ENCODE measurements at regions not wholly inside any gene's neighbourhood (a gene's known extent, or its start where the extent isn't known, plus 50 kb on each side); places are given as distances from the start of the nearest gene placed in this dataset.

DNA sequence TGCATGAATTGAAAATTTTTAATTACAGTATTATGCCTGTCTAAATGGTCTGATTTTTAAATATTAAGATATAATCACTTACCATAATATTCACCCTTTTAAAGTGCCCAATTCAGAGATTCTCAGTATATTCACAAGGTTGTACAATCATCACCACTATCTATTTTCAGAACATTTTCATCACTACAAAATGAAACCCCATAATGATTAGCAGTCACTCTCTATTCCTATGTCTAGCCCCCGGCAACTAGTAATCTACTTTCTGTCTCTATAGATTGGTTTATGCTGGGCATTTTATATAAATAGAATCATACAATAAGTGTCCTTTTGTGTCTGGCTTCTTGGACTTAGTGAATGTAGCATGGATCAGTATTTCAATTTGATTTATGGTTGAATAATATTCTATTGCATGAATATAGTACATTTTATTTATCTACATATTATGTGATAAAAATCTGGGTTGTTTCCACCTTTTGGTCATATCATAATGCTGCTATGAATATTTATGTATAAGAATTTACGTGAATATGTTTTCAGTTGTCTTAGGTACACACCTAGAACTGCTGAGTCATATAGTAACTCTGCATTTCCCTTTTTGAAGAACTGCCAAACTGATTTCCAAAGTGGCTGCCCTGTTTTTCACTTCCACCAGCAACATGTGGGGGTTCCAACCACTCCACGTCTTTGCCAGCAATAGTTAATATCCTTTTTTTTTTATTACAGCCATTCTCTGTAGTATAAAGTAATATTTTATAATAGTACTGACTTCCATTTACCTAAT is 485.7 kb upstream of the ZNF385D start:
- no peak for ATAC-seq

DNA sequence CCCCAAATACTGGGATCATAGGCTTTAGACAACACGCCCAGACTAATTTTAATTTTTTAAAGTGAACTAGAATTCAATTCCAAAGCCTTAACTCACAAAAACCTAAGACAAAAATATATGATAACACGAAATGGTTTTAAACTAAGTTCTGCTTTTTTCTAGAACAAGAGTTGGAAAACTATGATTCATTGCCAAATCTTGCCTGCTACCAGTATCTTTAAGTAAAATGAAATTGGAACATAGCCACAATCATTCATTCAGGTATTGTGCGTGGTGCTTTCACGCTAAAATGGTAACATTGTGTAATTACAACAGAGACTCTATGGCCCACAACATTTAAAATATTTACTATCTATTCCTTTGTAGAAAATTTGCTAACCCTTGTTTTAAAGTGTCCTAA is 488.0 kb upstream of the ZNF385D start:
- ATAC-seq, result no peak

DNA sequence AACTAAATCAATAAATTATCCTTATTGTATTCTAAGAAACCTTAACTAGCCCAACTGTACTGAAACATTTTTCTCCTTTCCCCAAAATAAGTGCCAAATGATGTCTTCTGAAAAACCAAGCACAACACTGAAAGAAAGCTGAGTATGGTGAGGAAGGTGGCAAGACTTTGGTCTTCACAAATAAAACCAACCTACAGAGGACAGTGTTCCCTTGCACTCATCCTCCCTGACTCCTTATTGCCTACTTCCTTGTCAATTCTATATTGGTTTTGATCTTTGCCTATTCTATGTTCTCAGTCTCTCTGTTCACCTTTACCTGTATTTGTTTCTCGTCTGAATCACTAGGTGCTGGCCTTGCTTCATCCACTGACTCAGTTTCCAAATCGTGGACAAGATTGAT is 490.1 kb upstream of the ZNF385D start:
- ATAC-seq, result no peak

DNA sequence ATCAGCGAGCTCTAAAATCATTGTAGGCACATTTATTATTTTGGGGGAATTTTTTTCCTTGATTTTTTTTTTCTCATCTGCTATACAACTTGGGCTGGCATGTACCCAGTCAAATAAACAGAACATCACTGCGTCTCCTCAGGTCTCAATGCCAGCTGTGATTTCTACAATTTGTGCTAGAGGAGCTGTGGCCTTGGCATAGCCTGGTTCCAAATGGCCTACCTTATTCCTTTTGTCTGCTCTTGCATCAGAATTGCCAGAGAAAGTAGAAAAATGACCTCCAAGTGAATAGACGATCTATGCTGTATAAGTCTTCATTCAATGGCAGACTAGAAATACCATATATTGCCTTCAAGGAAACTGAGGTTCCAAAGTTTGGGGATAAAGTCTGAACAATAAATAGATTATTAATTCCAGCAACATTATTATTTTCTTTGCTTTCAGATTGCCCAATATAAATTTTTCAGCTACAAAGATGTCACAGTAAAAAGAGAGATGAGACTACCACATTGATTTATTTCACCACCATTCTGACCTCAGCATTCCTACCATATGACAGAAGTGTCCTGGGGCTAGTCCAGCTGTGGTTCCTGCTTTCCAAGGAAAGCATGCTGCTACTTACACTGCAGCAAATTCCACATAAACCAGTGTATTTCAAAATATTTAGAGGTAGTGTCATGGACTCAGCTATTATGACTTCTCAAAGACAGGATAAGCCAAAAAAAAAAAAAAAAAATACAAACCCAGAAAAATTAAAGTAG is 493.9 kb upstream of the ZNF385D start:
- no peak for ATAC-seq

DNA sequence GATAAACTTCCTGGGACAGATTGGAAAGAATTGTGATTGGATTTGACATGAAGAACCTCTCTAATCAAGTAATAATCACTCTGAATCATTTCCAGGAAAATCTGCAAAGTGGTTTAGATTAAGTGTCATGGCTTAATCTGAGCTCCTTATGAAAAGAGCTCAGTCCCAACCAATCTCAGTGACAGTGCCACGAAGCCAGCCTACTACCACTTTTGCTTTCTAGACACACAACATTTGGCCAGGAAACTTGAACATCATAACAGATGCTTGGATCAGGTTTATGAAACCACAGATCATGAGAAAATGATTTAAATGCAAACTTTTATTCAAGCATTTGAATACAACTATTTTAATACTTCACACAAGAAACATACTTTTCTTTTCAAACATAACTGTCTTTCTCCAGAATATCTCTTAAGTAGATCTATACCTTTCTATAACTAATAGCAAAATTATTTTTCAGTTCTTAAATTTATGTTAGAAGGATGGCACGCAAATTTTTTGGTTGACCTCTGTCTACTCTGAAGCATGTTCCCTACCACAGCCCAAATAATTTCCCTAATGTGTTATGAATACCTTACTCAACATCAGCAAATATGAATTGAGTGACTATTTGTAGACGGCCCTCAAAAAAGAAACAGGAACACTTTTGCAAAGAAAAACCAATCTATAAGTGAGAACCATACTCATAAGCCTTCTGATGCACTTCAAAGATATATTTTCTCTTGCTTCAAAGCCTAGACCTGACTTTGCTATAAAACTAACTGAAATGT is 495.0 kb upstream of the ZNF385D start:
- no peak for ATAC-seq

DNA sequence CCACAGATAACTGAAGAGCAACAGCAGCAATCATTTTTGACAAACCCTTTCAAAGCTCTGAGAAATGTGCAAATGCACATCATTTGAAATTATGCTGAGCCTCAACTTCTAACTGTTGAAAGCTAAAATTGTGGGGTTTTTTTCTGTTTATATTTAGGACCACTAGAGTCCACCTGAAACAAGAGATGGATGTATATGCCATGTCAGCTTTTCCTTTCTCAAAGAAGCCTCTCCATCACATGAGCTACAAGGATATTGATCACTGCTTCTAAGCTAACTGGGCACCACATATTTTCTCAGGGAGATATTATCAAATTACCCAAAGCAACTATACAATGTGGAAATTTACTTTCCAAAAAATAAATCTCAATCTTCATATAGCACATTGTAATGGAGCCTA is 498.6 kb upstream of the ZNF385D start:
- no peak for ATAC-seq

DNA sequence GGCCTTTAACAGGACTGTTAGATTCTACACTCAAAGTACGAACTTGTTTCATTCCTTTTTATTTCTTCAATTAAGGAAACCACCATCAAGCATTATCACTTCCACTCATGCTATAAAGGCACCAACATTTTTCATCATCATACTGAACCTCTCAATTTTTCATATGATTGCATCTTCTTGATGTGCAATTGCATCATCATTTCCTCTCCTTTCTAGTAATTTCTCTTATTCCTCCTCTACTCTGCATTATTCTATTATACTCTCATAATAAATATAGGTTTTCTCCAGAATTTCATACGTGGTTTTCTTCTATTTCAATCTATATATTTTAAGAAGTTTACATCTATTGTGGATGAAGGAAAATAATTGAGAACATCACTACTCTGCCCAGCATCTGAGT is 506.2 kb upstream of the ZNF385D start:
- ATAC-seq, result no peak

DNA sequence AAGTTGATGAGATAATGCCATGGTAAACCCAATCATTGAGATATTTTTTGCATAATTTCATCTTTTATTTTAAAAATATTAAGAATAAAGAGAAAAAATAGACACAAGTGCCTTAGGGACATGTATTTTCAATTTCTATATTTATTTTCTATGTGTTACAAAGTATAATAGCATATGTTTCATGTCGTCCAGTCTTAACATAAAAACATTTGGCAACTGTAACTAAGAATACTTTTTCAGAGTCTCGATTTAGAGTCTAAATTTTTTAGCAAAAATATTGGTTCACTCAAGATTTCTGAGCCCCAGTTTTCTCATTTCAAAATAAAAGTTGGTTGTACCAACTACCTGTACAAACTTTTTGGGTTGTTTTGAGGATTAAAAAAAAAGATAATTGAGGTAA is 511.4 kb upstream of the ZNF385D start:
- no peak for ATAC-seq

DNA sequence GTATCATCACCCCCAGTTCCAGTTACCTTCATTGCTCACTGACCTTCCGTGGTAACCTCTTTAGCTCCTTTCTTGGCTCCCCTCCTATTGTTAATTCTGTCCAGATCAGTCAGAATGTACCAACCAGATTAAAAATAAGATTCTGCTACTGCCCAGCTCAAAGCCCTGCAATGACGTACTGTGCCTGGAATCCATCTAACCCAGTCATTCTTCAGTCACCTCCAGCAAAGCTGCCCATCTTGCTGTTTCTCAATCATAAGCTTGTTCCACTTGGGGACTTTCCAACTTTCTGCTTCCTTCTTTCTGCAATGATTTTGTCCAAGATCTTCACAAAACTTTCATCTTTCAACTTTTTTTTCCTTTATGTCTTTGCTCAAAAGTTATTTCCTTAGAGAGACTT is 512.0 kb upstream of the ZNF385D start:
- no peak for ATAC-seq

DNA sequence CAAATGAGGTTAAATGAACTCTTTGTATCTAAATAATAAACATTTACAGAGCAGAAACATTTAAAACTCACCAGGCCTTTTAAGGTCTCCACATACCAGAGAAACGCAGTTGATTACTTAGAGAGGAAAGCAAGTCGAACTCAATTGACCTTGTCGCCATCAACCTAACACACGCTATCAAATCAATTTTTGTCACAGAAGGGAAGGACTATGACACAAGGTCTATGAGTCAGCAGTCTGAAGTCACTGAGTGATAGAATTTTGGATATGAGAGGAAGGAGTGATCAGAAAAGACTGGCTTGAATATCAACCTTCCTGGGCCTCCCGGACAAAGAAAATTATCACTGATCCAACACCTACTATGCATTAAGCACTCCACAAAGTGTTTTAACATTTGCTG is 514.4 kb upstream of the ZNF385D start:
- no peak for ATAC-seq

DNA sequence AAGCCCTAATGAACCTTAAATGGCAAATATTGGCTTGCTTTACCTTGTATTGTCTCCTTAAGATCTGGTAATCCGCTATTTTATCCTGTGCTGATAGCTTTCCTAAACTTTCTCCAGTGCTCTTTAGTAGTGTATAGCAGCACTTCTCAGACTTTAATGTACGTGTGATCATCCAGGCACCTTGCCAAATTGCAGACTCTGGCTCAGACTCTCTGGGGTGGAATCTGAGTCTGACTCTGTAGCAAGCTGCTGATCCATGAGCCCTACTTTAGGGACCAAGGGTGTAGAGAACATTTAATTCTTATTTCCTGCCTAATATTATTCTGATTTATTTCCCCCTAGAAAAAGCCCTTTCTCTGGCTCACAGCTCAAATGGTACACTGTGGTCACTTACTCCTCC is 518.8 kb upstream of the ZNF385D start:
- no peak for ATAC-seq

DNA sequence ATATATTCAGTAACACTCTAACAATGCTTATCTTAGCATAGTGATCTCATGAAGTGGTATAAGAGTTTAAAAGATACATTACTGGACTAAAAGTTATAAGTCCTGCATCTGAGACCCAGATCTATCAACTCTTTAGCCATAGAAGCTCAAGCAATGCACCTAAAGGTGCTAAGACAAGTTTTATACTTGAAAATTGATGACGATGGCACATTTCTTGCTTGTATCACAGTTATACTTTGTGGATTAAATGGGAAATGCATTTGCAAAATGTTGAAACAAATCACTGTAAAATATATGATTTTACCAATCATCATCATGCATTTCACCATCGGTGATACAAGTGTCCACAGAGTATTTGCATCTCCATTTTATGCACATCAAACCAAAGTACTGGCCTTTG is 525.3 kb upstream of the ZNF385D start:
- ATAC-seq, result no peak

DNA sequence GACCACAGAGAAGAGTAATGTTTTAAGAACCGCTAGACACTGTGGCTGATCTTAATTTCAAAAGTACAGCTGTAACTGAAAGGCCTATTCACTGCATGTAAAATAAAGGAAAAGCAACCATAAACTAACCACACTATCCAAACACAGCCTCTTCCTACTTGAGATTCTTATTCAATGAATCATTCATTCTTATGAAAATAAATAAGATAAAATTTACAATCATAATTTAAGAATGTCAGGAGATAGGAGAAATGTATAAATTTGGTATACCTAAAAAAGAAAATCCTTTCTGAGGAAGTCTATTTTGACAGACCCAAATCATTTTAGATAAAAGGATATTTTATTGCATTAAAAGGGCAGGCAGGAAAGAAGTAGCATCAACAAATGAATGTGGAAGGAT is 533.5 kb upstream of the ZNF385D start:
- no peak for ATAC-seq

DNA sequence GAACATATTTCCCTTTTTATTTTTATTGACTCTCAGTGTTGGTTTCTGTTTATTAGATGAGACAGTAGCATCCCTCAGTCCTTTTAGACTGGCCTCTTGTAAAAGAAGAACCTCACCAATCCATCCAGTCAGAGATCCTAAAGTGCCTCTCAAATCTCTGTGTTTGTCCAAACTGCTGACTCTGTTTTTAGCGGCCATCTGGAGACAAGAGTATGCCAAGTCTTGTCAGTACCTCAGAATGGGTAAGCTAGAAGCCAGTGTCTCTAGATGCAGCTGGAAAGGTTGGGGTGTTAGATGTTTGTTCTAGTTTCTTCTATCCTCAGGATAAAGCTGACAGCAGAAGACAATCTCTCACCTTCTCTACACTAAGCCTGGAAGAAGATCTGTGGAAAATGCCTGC is 537.7 kb upstream of the ZNF385D start:
- no peak for ATAC-seq

DNA sequence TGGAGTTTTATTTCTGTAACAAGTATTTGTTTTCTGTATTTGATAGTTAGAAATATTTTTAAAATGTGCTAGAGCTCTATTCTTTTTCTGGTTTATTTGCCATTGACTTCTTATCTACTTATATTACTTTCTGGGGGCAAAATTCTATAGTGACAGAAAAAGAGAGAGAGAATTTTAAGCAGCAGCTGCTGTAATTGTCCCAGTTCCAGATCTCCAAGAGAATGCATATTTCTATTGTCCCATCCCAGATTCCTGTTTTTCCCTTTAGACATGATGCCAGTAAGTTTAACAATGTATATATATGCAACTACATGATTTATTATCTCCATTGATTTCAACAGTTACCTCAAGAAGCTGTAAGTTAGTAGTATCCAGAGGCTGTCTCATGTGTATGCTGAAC is 541.7 kb upstream of the ZNF385D start:
- no peak for ATAC-seq

DNA sequence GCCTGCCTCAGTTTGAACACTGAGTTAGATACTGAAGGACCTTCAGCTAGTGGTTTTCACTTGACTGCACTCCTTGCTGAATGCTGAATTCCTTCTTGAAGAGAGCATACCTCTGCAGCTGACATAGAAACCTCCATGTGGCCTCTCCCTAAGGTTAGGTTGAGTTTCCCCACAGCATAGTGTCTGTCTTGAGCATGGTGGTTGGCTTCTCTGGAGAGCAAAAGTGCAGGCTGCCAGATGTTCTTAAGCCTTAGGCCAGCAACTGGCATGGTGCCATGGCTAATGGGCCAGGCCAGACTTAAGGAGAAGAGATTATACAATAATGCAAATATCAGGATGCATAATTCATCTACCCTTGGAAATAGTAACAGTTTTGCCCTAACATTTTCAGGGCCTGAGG is 545.6 kb upstream of the ZNF385D start:
- no peak for ATAC-seq

DNA sequence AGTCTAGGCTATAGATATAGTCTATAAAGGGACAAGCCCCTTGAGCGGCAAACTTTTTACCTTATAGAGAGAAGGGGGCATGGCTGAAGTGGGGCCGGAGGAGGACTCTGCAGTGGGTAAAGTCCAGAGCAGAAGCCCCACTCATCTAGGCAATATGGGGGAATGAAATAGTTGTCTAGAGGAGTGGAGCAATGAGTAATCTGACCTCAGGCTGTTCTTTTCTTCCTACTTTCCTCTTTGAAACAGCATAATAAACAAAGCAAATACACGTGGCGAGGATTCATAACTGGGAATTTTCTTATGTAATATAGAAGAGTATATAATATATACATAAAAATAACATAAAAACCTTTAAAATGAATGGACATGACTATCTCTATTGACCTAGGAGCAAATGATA is 546.4 kb upstream of the ZNF385D start:
- no peak for ATAC-seq

DNA sequence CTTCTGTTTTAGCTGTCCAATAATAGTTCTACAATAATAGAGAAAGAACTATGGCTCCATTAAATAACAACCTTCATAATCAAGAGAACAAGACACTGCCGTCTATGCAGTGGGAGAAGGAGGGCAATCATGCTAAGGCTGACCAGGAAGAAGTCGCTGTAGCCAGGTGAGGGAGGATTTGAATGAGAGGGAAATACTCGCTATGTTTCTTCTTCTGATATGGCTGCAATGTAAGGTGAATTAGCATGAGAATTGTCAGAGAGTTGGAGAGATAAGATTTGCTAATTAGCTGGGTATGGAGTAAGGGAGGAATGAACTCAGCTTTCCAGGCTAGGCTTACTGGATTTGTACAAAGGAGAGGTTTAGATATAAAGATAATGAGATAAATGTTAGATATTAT is 555.4 kb upstream of the ZNF385D start:
- ATAC-seq, result no peak

DNA sequence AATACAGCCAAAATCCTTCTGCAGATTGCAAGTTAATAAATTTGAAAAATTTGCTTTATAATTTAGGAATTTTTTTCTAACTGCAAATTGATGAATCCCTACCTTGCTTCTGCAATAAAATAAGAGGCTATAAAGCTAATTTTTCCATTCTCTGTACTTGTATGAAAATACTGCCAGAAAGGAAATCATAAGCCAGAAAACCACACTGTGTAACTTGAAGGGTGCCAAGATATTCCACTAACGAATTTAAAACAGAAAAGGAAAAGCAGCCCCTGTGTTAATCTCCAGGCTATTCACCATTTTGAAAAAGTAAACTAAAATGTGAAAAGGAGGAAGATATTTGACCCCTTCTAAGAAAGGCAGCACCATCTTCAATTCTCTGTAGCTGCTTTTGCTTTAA is 557.9 kb upstream of the ZNF385D start:
- ATAC-seq, result no peak

DNA sequence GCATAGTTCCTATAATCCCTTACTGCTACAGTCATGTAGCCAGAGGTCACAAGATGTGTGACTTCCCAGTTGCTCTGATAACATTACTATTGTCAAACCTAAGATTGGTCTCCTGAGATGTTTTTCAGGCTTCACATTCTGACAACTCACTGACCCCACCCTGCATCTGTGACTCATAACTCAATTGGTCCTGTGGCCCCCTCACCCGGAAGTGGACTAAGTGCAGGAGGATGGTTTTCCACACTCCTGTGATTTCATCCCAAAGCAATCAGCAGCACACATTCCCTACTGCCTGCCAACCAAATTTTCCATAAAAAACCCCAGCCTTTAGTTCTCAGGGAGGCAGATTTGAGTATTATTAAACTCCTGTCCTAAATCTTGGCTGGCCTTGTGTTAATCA is 564.9 kb upstream of the ZNF385D start:
- ATAC-seq, result no peak

DNA sequence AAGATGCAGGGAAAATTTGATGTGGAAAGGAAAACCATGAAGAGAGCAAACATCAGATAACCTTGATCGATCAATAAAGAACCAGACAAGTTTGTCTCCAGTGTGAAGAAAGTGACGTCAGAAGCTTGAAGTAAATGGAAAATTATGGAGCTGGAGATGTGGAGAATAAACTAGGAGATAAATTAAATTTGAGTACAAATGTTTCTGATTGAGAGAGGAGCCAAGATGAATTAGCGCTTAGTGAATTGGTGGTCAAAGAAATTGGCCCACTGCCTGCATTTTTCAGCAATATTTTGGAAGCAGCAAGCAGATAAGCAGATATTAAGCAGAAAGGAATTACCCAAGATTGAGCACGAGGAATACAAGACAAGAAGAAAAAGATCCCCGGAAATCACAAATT is 567.3 kb upstream of the ZNF385D start:
- ATAC-seq, result no peak

DNA sequence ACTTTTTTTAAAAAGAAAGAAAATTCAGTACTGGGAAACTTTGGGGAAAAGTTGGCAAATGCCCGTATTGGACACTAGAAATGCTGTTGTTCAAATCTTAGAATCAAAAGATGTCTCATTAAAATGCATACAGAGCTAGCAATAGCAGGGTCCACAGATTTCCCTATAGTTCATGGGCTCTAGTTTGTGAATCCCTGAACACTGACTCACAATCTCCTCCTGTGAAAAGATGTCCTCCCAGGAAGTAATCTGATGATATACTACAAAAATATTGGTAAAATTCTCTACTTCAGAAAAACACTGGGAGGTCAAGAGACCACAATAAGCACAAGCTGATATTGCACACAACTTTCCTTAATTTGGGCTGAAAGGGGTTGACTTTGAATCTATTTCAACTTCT is 568.4 kb upstream of the ZNF385D start:
- ATAC-seq, result no peak

DNA sequence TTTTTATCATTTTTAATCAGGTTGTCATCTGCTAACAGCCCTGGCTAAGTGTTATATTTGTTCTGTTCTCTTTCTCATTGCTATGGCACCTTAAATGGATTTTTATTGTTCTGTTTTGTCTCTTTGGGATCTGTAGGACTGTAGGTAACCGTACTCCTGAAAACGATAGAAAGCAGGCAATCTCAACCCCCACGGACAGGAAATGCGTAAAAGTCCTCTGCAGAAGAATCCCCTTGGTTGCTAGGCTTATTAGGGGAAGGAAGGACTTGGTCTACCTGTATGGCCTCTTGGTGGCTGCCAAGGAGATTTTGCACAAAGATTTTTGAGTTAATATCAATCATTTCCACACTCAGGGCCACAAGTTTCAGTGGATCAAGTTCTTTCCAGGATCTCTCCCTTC is 571.9 kb upstream of the ZNF385D start:
- no peak for ATAC-seq

DNA sequence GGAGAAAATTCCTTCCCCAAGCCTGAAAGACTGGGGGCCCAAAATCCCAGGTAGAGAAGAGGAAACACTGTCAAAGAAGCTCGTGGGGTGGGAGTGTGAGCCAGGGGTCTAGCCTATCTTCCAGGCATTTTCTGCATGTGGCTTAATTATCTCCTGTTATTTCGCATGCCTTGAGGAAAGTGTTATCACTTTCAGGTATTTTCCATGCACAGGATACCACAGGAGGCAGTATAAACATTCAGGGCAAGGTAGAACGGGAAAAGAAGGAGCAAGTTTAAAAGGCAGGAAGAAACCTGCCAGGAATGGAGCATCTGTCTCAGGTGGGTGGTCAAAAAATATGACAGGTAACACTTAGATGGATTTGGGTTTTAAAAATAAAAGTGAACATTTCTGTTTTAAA is 575.3 kb upstream of the ZNF385D start:
- no peak for ATAC-seq

Measured in esophagus mucosa (tissue), 1 donor.